ENCODE measurements at regions not wholly inside any gene's neighbourhood (a gene's known extent, or its start where the extent isn't known, plus 50 kb on each side); places are given as distances from the start of the nearest gene placed in this dataset.

GRCh38 chr3:127396473-127396872 lies 108.6 kb upstream of the PRR20G start:
- DNase-seq (ENCODE audit: low spot score), result no peak

GRCh38 chr3:127395663-127396355 lies 108.0 kb upstream of the PRR20G start:
- no peak for DNase-seq (ENCODE audit: low spot score)

GRCh38 chr3:127394984-127395662 lies 107.3 kb upstream of the PRR20G start:
- no peak for DNase-seq (ENCODE audit: low spot score)

- DNase-seq (ENCODE audit: low spot score), result no peak
Measured at GRCh38 chr3:127394031-127394430, 106.2 kb upstream of the PRR20G start.

- DNase-seq (ENCODE audit: low spot score), result no peak
Measured at GRCh38 chr3:127393131-127393820, 105.4 kb upstream of the PRR20G start.

- DNase-seq (ENCODE audit: low spot score), result no peak
Measured at GRCh38 chr3:127392156-127392490, 104.3 kb upstream of the PRR20G start.

GRCh38 chr3:127391436-127392155 lies 103.8 kb upstream of the PRR20G start:
- DNase-seq (ENCODE audit: low spot score), result no peak

GRCh38 chr3:127390365-127391025 lies 102.6 kb upstream of the PRR20G start:
- DNase-seq (ENCODE audit: low spot score), result no peak

GRCh38 chr3:127389913-127390312 lies 102.1 kb upstream of the PRR20G start:
- no peak for DNase-seq (ENCODE audit: low spot score)

- peak; percentile 23 for DNase-seq (ENCODE audit: low spot score)
Measured at GRCh38 chr3:127389420-127389819, 101.6 kb upstream of the PRR20G start.

- no peak for DNase-seq (ENCODE audit: low spot score)
Measured at GRCh38 chr3:127388427-127388826, 100.6 kb upstream of the PRR20G start.

- no peak for DNase-seq (ENCODE audit: low spot score)
Measured at GRCh38 chr3:127387556-127388153, 99.8 kb upstream of the PRR20G start.

GRCh38 chr3:127387119-127387518 lies 99.3 kb upstream of the PRR20G start:
- no peak for DNase-seq (ENCODE audit: low spot score)

- DNase-seq (ENCODE audit: low spot score), result no peak
Measured at GRCh38 chr3:127386490-127386889, 98.6 kb upstream of the PRR20G start.

- DNase-seq (ENCODE audit: low spot score), result no peak
Measured at GRCh38 chr3:127385540-127385870, 97.7 kb upstream of the PRR20G start.

- DNase-seq (ENCODE audit: low spot score), result no peak
Measured at GRCh38 chr3:127384717-127385539, 97.1 kb upstream of the PRR20G start.

GRCh38 chr3:127383656-127384179 lies 95.9 kb upstream of the PRR20G start:
- no peak for DNase-seq (ENCODE audit: low spot score)

- DNase-seq (ENCODE audit: low spot score), result no peak
Measured at GRCh38 chr3:127377801-127378655, 90.2 kb upstream of the PRR20G start.

- DNase-seq (ENCODE audit: low spot score), result no peak
Measured at GRCh38 chr3:127375151-127375930, 87.5 kb upstream of the PRR20G start.

Data from RKO (cell line).